Central memory CD8-positive, alpha-beta T cell (primary cell): ENCODE measurements at regions not wholly inside any gene's neighbourhood (a gene's known extent, or its start where the extent isn't known, plus 50 kb on each side); places are given as distances from the start of the nearest gene placed in this dataset.

Experiments
- ATAC-seq: fragments of 150-1000 bp; cut with Tn5 transposase; replicated peaks from 2 replicates; pipeline ENCODE4 v1.10.0; 2022; ENCODE audit warnings: mild to moderate bottlenecking, moderate FRiP score, moderate number of reproducible peaks; ENCODE audit not compliant: poor library complexity, severe bottlenecking; ENCODE audit errors: extremely low read depth
- DNase-seq, 2 donors: peaks; one replicate each; pipeline ENCODE4 v3.0.0; 2021; ENCODE audit warnings: low spot score in 2 of 2
- H3K27ac Mint-ChIP-seq: one replicate; pipeline ENCODE4 v1.8.0; 2022; ENCODE audit warnings: low read depth, mild to moderate bottlenecking, moderate library complexity, mixed read lengths
- H3K27me3 Mint-ChIP-seq: one replicate; pipeline ENCODE4 v1.8.0; 2022; ENCODE audit warnings: mixed read lengths
- H3K36me3 Mint-ChIP-seq: one replicate; pipeline ENCODE4 v1.8.0; 2022; ENCODE audit warnings: mild to moderate bottlenecking, moderate library complexity, mixed read lengths; ENCODE audit not compliant: insufficient read depth
- H3K4me1 Mint-ChIP-seq: one replicate; pipeline ENCODE4 v1.8.0; 2022; ENCODE audit warnings: mixed read lengths
- H3K4me3 Mint-ChIP-seq: one replicate; pipeline ENCODE4 v1.8.0; 2022; ENCODE audit warnings: mild to moderate bottlenecking, moderate library complexity, mixed read lengths
- H3K9me3 Mint-ChIP-seq: one replicate; pipeline ENCODE4 v1.8.0; 2022; ENCODE audit warnings: mixed read lengths

DNA sequence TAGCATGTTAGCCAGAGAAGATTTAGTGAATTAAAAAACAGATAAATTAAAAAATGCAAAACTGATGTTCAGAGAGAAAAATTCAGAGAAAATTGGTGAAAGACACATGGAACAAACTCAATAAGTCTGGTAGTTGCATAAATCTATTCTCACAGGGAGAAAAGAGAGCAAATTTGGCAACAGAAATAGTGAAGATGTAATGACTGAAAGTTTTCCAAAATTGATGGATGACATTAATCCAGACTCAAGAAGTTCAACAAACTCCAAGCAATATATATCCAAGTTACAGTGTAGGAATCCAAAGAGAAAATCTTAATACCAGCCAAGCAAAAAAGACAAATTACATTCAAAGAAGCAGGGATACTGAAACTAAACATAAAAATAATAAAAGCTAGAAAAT, 302.7 kb upstream of the ARPP21 start:
- Mint-ChIP-seq H3K27ac (no peak overlapping the region), H3K9me3 (peaks cover 12% of the 10 kb centered on the region), H3K4me3 (no peak overlapping the region), H3K36me3 (no peaks in the 10 kb centered on the region), H3K4me1 (no peaks in the 10 kb centered on the region), H3K27me3 (no peaks in the 10 kb centered on the region)
- ATAC-seq: no peak
- DNase-seq: no peak

DNA sequence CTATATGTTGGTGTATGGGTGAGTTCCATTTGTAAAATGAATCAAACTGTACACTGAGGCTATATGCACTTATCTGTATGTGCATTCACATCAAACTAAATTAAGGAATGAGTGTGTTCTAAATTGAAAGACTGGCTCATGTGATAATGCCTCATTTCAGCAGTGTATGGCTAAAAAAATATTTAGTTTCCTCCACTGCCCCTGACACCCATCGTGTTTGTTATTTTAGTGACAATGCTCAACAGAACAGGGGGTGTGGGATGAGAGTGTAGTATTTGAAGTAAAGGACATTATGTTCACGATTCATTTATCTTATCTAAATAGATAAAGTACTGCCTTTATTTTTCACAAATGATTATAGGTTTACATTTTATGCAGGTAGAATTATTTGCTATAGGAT, 301.1 kb upstream of the ARPP21 start:
- no peaks in the 10 kb centered on the region for H3K27me3 Mint-ChIP-seq
- H3K36me3 Mint-ChIP-seq: no peaks in the 10 kb centered on the region
- no peak overlapping the region for H3K27ac Mint-ChIP-seq
- H3K9me3 Mint-ChIP-seq: peaks cover 23% of the 10 kb centered on the region
- DNase-seq (no peak), ATAC-seq (no peak)
- H3K4me1 Mint-ChIP-seq: no peaks in the 10 kb centered on the region
- H3K4me3 Mint-ChIP-seq: no peak overlapping the region

DNA sequence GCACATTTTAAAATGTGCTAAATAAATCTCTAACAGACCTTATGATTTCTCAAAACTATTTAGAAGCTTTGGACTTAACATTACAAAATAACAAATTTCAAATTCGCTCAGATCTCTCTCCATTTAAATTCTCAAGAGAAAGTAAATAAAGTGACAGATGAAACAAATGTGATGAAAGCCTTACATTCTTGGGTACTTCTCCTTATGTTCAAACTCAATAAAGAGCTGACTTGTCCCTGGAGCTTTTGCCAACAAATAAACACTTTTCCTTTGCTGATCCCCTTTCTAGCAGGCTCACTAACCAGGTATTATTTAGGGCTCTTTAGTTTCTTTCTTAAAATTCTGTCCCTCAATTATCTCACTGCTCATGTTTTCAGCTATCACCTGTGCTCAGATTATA, 259.1 kb upstream of the ARPP21 start:
- Mint-ChIP-seq H3K9me3 (peaks cover 26% of the 10 kb centered on the region), H3K4me3 (no peak overlapping the region), H3K4me1 (no peaks in the 10 kb centered on the region)

DNA sequence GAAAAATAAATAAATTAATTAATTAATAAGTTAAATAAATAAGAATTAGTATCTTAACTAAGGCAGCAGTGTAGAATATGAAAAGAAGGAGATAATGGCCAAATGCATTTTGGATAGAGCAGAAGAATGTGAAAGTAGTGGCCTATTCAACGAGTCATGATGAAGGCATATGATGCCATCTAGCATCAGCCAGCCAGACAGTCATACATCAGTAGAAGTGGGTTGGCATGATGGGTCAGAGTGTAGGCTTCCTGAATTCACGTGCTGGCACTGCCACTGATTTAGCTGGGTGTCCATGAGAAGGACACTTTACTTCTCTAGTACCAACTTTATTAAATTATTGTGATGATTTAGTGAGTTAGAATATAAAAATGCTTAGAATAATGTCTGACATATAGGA, 256.1 kb upstream of the ARPP21 start:
- no peak overlapping the region for H3K27ac Mint-ChIP-seq
- H3K27me3 Mint-ChIP-seq: no peaks in the 10 kb centered on the region
- ATAC-seq (no peak), DNase-seq (no peak)
- H3K36me3 Mint-ChIP-seq: no peaks in the 10 kb centered on the region
- H3K4me3 Mint-ChIP-seq: no peak overlapping the region
- H3K4me1 Mint-ChIP-seq: no peaks in the 10 kb centered on the region
- peaks cover 28% of the 10 kb centered on the region for H3K9me3 Mint-ChIP-seq

More for the DNA sequence above, 259.1 kb upstream of the ARPP21 start:
- Mint-ChIP-seq H3K27me3 (no peaks in the 10 kb centered on the region), H3K36me3 (no peaks in the 10 kb centered on the region), H3K27ac (no peak overlapping the region)
- ATAC-seq (no peak), DNase-seq (no peak)

DNA sequence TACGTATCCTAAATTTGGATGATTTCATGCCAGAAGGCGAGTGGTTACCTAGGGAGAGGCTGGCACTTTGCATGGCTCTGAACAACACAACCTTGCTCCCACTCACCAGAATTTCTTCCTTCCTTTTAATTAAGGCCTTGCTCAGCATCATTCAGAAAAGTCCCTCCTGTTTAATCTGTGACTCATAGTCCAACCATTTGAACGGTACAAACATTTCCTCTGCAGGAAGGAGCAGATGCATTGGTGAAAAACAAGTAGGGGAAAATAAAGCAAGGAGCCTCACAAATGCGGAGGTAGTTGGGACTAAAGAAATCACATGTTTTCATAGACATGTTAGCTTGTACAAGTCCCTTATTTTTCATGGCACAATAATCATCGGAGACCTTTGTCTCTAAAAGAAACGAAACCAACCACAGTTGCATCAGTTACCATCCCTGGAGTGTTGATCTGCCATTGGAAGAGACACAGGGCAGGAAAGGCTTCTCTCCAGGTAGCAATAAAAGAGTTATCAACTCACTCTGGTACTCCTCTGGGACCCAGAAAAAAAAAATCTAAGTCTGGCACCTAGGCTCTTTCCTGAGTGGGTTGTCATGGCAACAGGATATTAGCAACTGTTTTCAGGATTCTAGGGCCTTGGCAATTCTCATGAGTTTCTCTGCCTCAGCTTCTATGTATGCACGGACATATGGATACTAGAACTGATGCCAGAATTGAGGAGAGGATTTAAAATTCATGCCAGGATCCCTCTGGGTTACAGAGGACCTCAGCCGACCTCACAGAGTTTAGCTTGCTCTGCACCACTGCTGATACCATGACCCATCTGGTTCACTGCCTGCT, 255.4 kb upstream of the ARPP21 start:
- H3K9me3 Mint-ChIP-seq: peaks cover 28% of the 10 kb centered on the region
- DNase-seq (no peak), ATAC-seq (no peak)
- H3K27me3 Mint-ChIP-seq: no peaks in the 10 kb centered on the region
- no peaks in the 10 kb centered on the region for H3K4me1 Mint-ChIP-seq
- no peak overlapping the region for H3K4me3 Mint-ChIP-seq
- H3K36me3 Mint-ChIP-seq: no peaks in the 10 kb centered on the region
- H3K27ac Mint-ChIP-seq: no peak overlapping the region

DNA sequence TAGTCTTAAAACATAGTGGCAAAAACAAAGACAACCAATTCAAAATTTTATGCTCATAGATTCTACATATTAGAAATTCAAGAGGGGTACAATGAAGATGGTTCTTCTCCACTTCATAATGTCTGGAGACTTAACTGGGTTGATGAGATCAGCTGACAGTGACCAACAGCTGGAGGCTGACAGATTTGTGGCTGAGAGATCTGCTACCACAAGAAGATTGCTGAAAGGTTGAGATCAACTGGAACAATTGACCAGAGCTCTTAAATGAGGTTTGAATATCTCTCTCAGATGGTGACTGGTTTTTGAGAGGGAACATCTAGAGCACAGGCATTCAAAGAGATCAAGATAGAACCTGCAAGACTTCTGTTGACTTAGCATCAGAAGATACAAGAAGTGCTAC, 254.1 kb upstream of the ARPP21 start:
- H3K9me3 Mint-ChIP-seq: peaks cover 22% of the 10 kb centered on the region
- no peak overlapping the region for H3K27ac Mint-ChIP-seq
- peaks cover 1% of the 10 kb centered on the region for H3K36me3 Mint-ChIP-seq
- H3K27me3 Mint-ChIP-seq: no peaks in the 10 kb centered on the region
- DNase-seq (no peak), ATAC-seq (no peak)
- no peak overlapping the region for H3K4me3 Mint-ChIP-seq
- H3K4me1 Mint-ChIP-seq: no peaks in the 10 kb centered on the region

DNA sequence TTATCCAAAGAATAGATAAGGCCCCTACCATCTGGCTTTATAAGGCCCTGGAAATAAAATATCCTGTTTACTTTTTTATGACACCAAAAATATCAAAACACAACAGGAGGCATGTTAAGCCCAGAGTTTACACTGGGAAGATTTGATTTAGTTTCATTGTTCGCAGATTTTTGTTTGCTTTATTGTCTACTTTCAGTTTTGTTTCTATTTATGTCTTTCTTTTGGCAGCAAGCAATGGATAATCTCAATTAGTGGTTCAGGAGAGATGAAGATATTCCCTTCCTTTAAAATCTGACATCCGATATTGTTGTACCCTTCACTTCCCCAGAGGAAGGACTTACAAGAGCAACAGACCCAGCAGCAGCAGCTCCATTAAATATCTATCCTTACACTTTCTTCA, 249.4 kb upstream of the ARPP21 start:
- Mint-ChIP-seq H3K27me3 (no peaks in the 10 kb centered on the region), H3K4me1 (no peaks in the 10 kb centered on the region), H3K27ac (no peak overlapping the region), H3K9me3 (peaks cover 15% of the 10 kb centered on the region), H3K36me3 (peaks cover 1% of the 10 kb centered on the region), H3K4me3 (no peak overlapping the region)
- DNase-seq (no peak), ATAC-seq (no peak)

DNA sequence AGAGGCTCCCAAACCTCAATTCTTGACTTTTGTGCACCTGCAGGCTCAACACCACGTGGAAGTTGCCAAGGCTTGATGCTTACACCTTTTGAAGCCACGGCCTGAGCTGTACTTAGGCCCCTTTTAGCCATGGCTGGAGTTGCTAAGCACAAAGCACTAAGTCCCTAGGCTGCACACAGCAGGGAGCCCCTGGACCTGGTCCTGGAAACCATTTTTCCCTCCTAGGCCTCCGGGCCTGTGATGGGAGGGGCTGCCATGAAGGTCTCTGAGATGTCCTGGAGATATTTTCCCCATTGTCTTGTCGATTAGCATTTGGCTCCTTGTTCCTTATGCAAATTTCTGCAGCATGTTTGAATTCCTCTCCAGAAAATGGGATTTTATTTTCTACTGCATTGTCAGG, 247.1 kb upstream of the ARPP21 start:
- Mint-ChIP-seq H3K9me3 (peaks cover 12% of the 10 kb centered on the region), H3K4me3 (no peak overlapping the region), H3K4me1 (no peaks in the 10 kb centered on the region), H3K27me3 (no peaks in the 10 kb centered on the region), H3K27ac (no peak overlapping the region), H3K36me3 (peaks cover 1% of the 10 kb centered on the region)
- no peak for DNase-seq
- ATAC-seq: no peak

DNA sequence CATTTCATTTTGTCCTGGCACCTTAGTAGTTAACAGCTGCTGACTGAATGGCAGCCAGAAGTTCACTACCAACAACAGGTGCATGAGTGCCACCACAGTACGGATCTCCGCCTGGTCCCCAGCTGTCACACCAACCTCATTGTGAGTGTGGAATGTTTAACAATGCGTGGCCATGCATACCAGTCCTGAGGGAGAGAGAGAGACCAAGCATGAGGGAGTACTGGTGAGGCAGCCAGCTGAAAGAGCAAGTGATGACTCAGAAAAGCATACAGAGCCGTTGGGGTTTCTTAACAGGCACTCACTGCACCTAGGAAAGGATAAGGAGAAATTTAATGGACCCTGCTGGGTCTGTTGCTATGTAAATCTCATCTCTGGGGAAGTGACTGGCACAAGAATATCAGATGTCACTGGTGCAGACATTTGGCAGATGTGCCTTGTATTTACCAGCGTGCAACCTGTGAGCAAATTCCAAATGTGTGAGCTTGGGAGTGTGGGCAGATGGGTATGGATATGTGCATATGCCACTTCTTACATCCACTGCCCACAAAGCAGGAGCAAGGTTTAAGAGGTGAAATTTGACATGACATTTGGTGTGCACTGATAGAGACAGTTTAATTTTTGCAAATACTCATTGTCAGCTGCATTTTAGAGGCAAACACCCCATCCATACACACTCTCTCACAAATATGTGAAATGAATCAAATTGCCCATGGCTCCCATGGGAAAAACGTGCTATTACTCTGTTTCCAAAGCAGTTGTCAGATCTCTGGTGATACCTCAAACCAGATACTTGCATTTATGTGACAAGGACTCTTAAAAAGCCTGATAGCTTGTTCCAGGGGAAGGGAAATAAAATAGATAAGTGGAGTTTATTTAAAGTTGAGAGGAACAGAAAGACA, 245.2 kb upstream of the ARPP21 start:
- ATAC-seq (no peak), DNase-seq (no peak)
- Mint-ChIP-seq H3K27me3 (no peaks in the 10 kb centered on the region), H3K36me3 (peaks cover 1% of the 10 kb centered on the region), H3K4me3 (no peak overlapping the region), H3K9me3 (peaks cover 12% of the 10 kb centered on the region), H3K4me1 (no peaks in the 10 kb centered on the region), H3K27ac (no peak overlapping the region)

DNA sequence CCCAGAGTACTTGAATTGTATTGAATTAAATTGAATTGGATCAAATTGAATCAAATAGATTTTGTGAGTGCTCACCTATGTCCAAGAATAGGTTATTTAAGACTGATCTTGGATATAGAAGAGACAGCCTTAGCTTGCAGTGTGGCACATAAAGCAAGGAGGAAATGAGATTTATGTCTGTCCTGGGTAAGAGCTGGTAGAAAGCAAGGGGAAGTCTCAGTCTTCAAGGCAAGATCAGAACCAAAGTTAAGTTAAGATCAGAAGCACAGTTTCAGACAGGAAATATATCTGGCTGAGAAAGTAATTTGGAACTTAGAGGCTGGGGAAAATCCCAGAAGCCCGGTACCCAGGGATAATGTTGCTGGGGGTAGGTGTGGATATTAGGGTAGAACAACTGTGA, 244.4 kb upstream of the ARPP21 start:
- H3K4me1 Mint-ChIP-seq: no peaks in the 10 kb centered on the region
- peaks cover 12% of the 10 kb centered on the region for H3K9me3 Mint-ChIP-seq
- DNase-seq (no peak), ATAC-seq (no peak)
- H3K36me3 Mint-ChIP-seq: no peaks in the 10 kb centered on the region
- no peak overlapping the region for H3K4me3 Mint-ChIP-seq
- no peak overlapping the region for H3K27ac Mint-ChIP-seq
- no peaks in the 10 kb centered on the region for H3K27me3 Mint-ChIP-seq

DNA sequence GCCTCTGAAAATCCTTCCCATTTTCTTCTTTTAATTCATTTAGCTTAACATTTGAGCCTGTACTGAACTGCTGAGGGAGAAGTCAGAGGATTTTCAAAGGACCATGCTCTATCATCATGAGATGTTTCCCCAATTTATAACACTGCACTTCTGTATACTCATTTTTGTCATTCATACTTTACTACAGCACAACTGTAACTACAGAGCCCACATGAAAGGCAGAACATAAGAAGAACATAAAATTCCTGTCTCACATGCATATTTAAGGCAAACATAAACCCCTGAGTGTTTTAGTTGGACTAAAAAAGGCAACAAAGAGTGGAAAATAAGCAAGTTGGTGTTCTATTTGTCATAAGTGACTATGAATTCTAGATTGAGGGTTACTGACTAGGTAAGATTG, 237.7 kb upstream of the ARPP21 start:
- Mint-ChIP-seq H3K27me3 (no peaks in the 10 kb centered on the region), H3K36me3 (no peaks in the 10 kb centered on the region), H3K4me1 (no peaks in the 10 kb centered on the region), H3K9me3 (peaks cover 5% of the 10 kb centered on the region), H3K4me3 (no peak overlapping the region), H3K27ac (no peak overlapping the region)
- ATAC-seq (no peak), DNase-seq (no peak)

DNA sequence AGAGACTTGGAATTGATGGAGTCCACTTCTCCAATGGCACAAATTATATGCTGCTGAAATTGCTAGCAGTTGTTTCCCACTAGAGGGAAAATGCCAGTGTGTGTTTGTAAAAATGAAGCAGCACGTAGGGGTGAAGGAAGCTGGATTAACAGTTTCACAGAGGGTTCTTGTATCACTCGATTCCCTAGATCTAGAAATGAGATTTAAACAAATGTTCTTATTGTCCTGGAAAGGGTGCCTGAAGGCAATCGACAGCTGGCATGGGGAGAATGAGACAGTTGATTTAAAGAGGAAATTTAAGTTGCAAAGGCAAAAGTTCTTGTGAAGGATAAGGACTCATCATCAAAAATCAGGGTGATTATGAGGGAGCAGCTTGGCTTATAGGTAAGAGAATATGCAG, 234.8 kb upstream of the ARPP21 start:
- Mint-ChIP-seq H3K27me3 (no peaks in the 10 kb centered on the region), H3K9me3 (peaks cover 10% of the 10 kb centered on the region), H3K4me3 (no peak overlapping the region), H3K4me1 (no peaks in the 10 kb centered on the region), H3K27ac (no peak overlapping the region), H3K36me3 (no peaks in the 10 kb centered on the region)
- ATAC-seq (no peak), DNase-seq (no peak)

DNA sequence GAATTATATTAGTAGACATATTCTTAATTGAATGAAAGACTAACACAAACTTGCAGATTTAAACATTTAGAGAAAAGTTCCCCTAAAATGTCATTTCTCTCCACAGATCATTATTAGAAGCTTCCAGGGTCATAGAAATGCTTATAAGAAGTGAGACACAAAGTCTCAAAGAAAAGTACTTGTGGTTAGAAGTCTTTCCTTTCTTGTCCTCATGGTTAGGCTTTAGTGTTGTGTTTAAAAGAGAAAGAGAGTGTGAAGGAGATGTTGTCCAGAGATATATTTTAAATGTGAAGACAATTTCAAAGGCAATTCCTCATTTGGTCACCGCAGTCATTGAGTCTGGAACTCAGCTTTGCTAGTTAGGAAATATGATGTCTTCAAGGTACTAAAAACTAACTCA, 230.4 kb upstream of the ARPP21 start:
- ATAC-seq (no peak), DNase-seq (no peak)
- no peaks in the 10 kb centered on the region for H3K4me1 Mint-ChIP-seq
- peaks cover 17% of the 10 kb centered on the region for H3K9me3 Mint-ChIP-seq
- H3K27me3 Mint-ChIP-seq: no peaks in the 10 kb centered on the region
- no peaks in the 10 kb centered on the region for H3K36me3 Mint-ChIP-seq
- H3K4me3 Mint-ChIP-seq: no peak overlapping the region
- no peak overlapping the region for H3K27ac Mint-ChIP-seq
